ENCODE measurements at regions not wholly inside any gene's neighbourhood (a gene's known extent, or its start where the extent isn't known, plus 50 kb on each side); places are given as distances from the start of the nearest gene placed in this dataset.

DNA sequence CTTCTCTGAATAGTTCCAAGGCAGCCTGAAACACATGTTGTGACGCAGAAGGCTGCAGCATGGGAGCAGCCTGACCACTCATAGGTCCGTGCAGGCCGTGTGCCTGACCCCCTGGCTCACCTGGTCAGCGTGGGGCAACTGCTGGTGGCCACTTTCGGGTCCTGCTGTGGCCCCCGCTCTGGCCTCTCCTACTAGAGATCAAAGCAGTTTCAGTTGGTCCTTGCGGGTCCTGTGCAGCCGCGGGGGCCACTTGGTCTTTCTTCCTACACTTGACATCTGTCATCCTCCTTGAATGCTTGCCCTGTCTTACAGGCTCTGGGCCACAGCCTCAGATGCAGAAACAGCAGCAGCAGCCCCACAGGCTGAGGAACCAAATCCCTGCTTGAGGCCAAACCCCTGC, 320.8 kb upstream of the ZNF32 start:
- TF ChIP-seq CTCF (conservative IDR thresholded peaks at IDR 0.05) = no peak
- TF ChIP-seq EZH2 (IDR thresholded peaks at IDR 0.05; ENCODE audit: low read depth) = no peak

Measured in PC-9 (cell line).